Cardiac fibroblast (primary cell): ENCODE measurements at regions not wholly inside any gene's neighbourhood (a gene's known extent, or its start where the extent isn't known, plus 50 kb on each side); places are given as distances from the start of the nearest gene placed in this dataset.
"Not testable (repeated sequence)": the region's sequence is repeated elsewhere in the genome, so short reads cannot be mapped to it uniquely, and the experiment has no call there.

Experiments
- DNase-seq, 2 donors: peaks; one replicate each; pipeline versions ENCODE4 v3.0.0 to v3.0.0-alpha.2; 2010; ENCODE audit warnings: low read depth in 2 of 2
- H3K4me3 ChIP-seq, 2 donors: replicated peaks in 1 of 2; 1 replicate in 1 of 2; 2 replicates in 1 of 2; pipeline ENCODE4 v1.5.1; 2011; ENCODE audit warnings: low read depth in 2 of 2, low read length in 2 of 2, mild to moderate bottlenecking in 2 of 2, moderate library complexity in 1 of 2
- CTCF ChIP-seq: IDR thresholded peaks from one replicate; pipeline ENCODE4 v1.5.1; 2011; ENCODE audit warnings: low read depth, mild to moderate bottlenecking, low read length, inconsistent platforms

- TF ChIP-seq CTCF = no peak
- no peak overlapping the region for H3K4me3 ChIP-seq
- no peak for DNase-seq
These were observed 329.2 kb upstream of the LRRC3B start for GRCh38 chr3:26293329-26293844.

- DNase-seq = no peak
- no peak overlapping the region for H3K4me3 ChIP-seq
- no peak for TF ChIP-seq CTCF
These were observed 315.4 kb upstream of the LRRC3B start for GRCh38 chr3:26307192-26307591.

- H3K4me3 ChIP-seq = no peak overlapping the region
These were observed 314.8 kb upstream of the LRRC3B start for GRCh38 chr3:26307787-26308186.

GRCh38 chr3:26308454-26308853 lies 314.1 kb upstream of the LRRC3B start:
- no peak overlapping the region for H3K4me3 ChIP-seq
- no peak for TF ChIP-seq CTCF
- DNase-seq = no peak

More at GRCh38 chr3:26307787-26308186, 314.8 kb upstream of the LRRC3B start:
- no peak for TF ChIP-seq CTCF
- DNase-seq = no peak

- not testable (repeated sequence) for DNase-seq, H3K4me3 ChIP-seq
These were observed 313.0 kb upstream of the LRRC3B start for GRCh38 chr3:26309536-26309935.

GRCh38 chr3:26312816-26313215 lies 309.8 kb upstream of the LRRC3B start:
- TF ChIP-seq CTCF = no peak
- H3K4me3 ChIP-seq = no peak overlapping the region
- no peak for DNase-seq

GRCh38 chr3:26316472-26316871 lies 306.1 kb upstream of the LRRC3B start:
- DNase-seq = no peak
- TF ChIP-seq CTCF = no peak
- H3K4me3 ChIP-seq = no peak overlapping the region

GRCh38 chr3:26323741-26324140 lies 298.8 kb upstream of the LRRC3B start:
- H3K4me3 ChIP-seq, DNase-seq: not testable (repeated sequence)
